Activated CD4-positive, alpha-beta T cell treated with anti-CD3 and anti-CD28 coated beads for 36 hours (primary cell): ENCODE measurements at regions not wholly inside any gene's neighbourhood (a gene's known extent, or its start where the extent isn't known, plus 50 kb on each side); places are given as distances from the start of the nearest gene placed in this dataset.
A peak's percentile ranks its signal among the peaks of the same experiment; 100 is the strongest.
"Not testable (repeated sequence)": the region's sequence is repeated elsewhere in the genome, so short reads cannot be mapped to it uniquely, and the experiment has no call there.

Experiments used
- ATAC-seq: fragments of 200-7000 bp; cut with Tn5 transposase; one replicate; pipeline ENCODE4 v1.10.0; 2021; ENCODE audit warnings: mild to moderate bottlenecking, moderate library complexity
- CTCF ChIA-PET: fragments of 350-600 bp; sonication (Branson Sonifier 250); formaldehyde crosslinking; loops from one replicate; lab custom pipeline; 2021; ENCODE audit warnings: antibody characterized with exemption; lab: Charles Lee
- POLR2A ChIA-PET: fragments of 350-600 bp; sonication (Branson Sonifier 250); formaldehyde crosslinking; loops from one replicate; lab custom pipeline; 2021; ENCODE audit warnings: antibody characterized with exemption, inconsistent platforms; lab: Charles Lee
- DNase-seq: peaks from one replicate; pipeline ENCODE4 v3.0.0-alpha.2; 2020
- H3K27ac Mint-ChIP-seq: one replicate; pipeline ENCODE4 v1.8.0; 2021; ENCODE audit warnings: mixed read lengths
- H3K27me3 Mint-ChIP-seq: one replicate; pipeline ENCODE4 v1.8.0; 2021; ENCODE audit warnings: mixed read lengths
- H3K36me3 Mint-ChIP-seq: one replicate; pipeline ENCODE4 v1.8.0; 2021; ENCODE audit warnings: low read depth, mixed read lengths
- H3K4me1 Mint-ChIP-seq: one replicate; pipeline ENCODE4 v1.8.0; 2021; ENCODE audit warnings: mixed read lengths
- H3K4me3 Mint-ChIP-seq: one replicate; pipeline ENCODE4 v1.8.0; 2021; ENCODE audit warnings: mild to moderate bottlenecking, moderate library complexity, mixed read lengths
- H3K9me3 Mint-ChIP-seq: one replicate; pipeline ENCODE4 v1.8.0; 2021; ENCODE audit warnings: low read depth, mixed read lengths
- intact Hi-C, 2 experiments: fragments of 100-400 bp; cut with DNase I in 1 of 2; cut with micrococcal nuclease in 1 of 2; formaldehyde crosslinking; loops; one replicate each; pipeline versions ENCODE4 v1.14.2 to v1.15.1; 2022 to 2024; cut with DNase I, micrococcal nuclease

DNA sequence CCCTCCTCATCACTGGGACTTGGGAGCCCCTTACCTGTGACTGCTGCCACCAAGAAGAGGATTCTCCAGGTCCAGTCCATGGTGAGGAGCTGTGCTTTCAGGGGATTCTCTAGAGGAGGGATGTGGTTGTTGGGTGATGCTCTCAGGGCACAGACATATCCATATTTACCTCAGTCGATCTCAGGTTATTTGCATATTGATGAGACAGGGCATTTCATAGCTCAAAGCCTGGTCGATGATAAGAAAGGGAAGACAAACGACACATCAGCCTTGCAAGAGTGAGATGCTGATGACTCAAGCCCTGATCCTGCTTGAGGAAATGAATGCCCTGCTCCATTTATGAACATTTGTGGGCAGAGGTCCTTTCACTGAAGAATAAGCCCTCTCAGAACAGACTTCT lies 981.0 kb downstream of the TMEM121 start:
- Mint-ChIP-seq H3K4me1 (peaks cover 69% of the 10 kb centered on the region), H3K4me3 (peak overlapping the region; percentile 24), H3K27me3 (no peaks in the 10 kb centered on the region), H3K27ac (peak overlapping the region; percentile 75), H3K36me3 (no peaks in the 10 kb centered on the region), H3K9me3 (no peaks in the 10 kb centered on the region)
- ChIA-PET POLR2A (interaction anchor here (0.6 to 1.5 kb wide), 4 partner anchors 17 to 302 kb away, joined by 3 to 11 read pairs (median 3); no protein-coding TSS in a partner anchor), CTCF (interaction anchor here (0.6 to 6.2 kb wide), 21 partner anchors 9 to 111 kb away, joined by 3 to 54 read pairs (median 5); no protein-coding TSS in a partner anchor)
- peak; percentile 50 for DNase-seq
- intact Hi-C loops: loop anchor here (2.0 to 5.0 kb wide), 2 partner anchors 33 to 435 kb away; no protein-coding TSS in a partner anchor
- ATAC-seq: peak; percentile 76

DNA sequence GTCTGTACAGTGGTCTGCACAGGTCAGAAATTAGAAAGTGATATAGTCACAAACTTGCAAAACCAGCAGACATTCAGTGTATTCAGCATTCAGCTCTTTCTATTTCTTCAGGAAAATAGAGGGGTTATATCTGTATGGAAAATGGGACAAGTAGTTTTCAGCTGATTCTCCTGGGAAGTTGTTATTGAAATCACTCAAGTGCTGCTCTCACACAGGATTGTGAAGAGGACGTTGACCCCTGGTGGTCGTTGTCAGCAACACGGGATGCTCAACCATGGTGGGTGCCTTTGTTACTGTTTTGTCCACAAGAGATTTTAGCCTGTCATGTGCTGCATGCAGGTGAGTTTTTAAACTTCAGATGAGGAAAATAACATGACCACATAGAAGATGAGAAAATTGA lies 981.8 kb downstream of the TMEM121 start:
- ATAC-seq (no peak), DNase-seq (no peak)
- POLR2A ChIA-PET: no interaction called here
- H3K36me3 Mint-ChIP-seq: no peaks in the 10 kb centered on the region
- H3K4me3 Mint-ChIP-seq: no peak overlapping the region
- intact Hi-C loops: loop anchor here in 1 of 2 experiments (5.0 kb wide), 1 partner anchor 436 kb away; no protein-coding TSS in a partner anchor
- peaks cover 77% of the 10 kb centered on the region for H3K4me1 Mint-ChIP-seq
- H3K27me3 Mint-ChIP-seq: no peaks in the 10 kb centered on the region
- H3K27ac Mint-ChIP-seq: peak overlapping the region; percentile 52
- no peaks in the 10 kb centered on the region for H3K9me3 Mint-ChIP-seq
- CTCF ChIA-PET: interaction anchor here (0.7 to 6.2 kb wide), 21 partner anchors 10 to 134 kb away, joined by 3 to 54 read pairs (median 6); no protein-coding TSS in a partner anchor

DNA sequence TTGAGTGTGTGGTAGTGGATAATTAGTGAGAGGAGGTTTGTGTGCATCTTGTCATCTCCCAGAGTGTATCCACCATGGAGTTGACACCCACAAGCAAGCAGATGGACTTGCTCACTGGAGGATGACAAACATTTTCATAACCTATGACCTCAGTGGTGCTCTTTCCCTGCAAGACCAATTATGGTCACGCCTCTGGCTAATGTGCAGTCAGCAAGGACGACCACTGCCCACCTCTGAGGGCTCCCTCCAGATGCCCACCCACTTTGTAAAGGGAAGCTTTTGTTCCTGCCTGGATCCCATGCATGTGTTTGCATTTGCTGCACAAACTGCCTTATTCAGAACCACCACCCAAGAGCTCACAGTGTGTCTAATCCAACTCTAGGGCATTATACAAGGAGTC lies 982.8 kb downstream of the TMEM121 start:
- no peaks in the 10 kb centered on the region for H3K9me3 Mint-ChIP-seq
- intact Hi-C loops: loop anchor here in 1 of 2 experiments (5.0 kb wide), 1 partner anchor 437 kb away; no protein-coding TSS in a partner anchor
- no peak for DNase-seq

DNA sequence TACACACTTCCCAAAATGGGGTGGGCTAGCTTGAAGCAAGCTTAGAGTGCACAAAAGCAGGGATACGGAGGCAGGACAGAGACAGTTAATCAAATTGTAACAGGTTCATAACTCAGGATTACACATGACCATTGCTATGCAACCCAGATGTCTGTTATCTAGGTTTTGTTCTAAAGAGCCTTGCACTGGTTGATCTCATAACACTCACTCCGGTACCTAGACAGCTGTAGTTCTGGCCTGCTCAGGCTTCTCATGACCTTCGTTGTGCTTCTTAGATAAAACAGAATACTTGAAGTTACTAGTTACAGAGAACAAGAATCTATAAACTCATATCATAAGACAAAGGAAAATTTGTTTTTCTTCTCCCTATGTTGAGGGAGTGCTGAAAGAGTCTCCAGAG lies 983.4 kb downstream of the TMEM121 start:
- ChIA-PET POLR2A (no interaction called here), CTCF (interaction anchor here (0.7 to 6.2 kb wide), 10 partner anchors 9 to 92 kb away, joined by 3 to 46 read pairs (median 8); no protein-coding TSS in a partner anchor)
- intact Hi-C loops: loop anchor here in 1 of 2 experiments (5.0 kb wide), 1 partner anchor 438 kb away; no protein-coding TSS in a partner anchor
- Mint-ChIP-seq H3K4me3 (no peak overlapping the region), H3K9me3 (no peaks in the 10 kb centered on the region), H3K36me3 (no peaks in the 10 kb centered on the region), H3K4me1 (peaks cover 82% of the 10 kb centered on the region), H3K27me3 (no peaks in the 10 kb centered on the region), H3K27ac (no peak overlapping the region)
- DNase-seq: no peak
- no peak for ATAC-seq

More for the DNA sequence above, 982.8 kb downstream of the TMEM121 start:
- ATAC-seq: no peak
- no peaks in the 10 kb centered on the region for H3K36me3 Mint-ChIP-seq
- H3K4me3 Mint-ChIP-seq: no peak overlapping the region
- peaks cover 82% of the 10 kb centered on the region for H3K4me1 Mint-ChIP-seq
- peak overlapping the region; percentile 25 for H3K27ac Mint-ChIP-seq
- no peaks in the 10 kb centered on the region for H3K27me3 Mint-ChIP-seq
- ChIA-PET CTCF (interaction anchor here (0.7 to 6.2 kb wide), 12 partner anchors 9 to 92 kb away, joined by 3 to 46 read pairs (median 8); no protein-coding TSS in a partner anchor), POLR2A (no interaction called here)

DNA sequence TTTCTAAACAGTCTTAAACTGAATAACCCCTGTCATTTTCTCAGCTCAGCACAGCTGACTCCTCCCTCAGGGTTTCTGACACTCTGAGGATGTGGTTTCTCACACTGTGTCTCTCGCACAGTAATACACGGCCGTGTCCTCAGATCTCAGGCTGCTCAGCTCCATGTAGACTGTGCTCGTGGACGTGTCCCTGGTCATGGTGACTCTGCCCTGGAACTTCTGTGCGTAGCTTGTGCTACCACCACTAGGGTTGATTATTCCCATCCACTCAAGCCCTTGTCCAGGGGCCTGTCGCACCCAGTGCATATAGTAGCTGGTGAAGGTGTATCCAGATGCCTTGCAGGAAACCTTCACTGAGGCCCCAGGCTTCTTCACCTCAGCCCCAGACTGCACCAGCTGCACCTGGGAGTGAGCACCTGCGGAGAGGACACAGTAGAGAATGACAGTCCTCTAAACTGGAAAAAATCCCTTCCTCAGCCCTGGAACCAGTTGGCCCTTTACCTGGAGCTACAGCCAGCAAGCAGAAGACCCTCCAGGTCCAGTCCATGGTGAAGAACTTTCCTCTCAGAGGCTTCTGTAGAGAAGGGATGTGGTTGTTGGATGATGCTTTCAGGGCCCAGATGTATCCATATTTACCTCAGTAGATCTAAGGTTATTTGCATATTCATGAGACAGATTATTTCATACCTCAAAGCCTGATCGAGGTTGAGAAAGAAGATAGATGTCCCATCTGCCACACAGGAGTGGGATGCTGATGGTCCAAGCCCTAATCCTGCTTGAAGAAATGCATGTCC lies 984.8 kb downstream of the TMEM121 start:
- POLR2A ChIA-PET: interaction anchor here (0.6 kb wide), 1 partner anchor 283 kb away, joined by 3 read pairs; no protein-coding TSS in a partner anchor
- Mint-ChIP-seq H3K27me3 (no peaks in the 10 kb centered on the region), H3K4me1 (peaks cover 73% of the 10 kb centered on the region), H3K36me3 (no peaks in the 10 kb centered on the region), H3K27ac (peak overlapping the region; percentile 51), H3K9me3 (no peaks in the 10 kb centered on the region), H3K4me3 (peak overlapping the region; percentile 15)
- peak; percentile 69 for DNase-seq
- peak; percentile 53 for ATAC-seq
- intact Hi-C loops: no loop called here
- CTCF ChIA-PET: interaction anchor here (0.6 to 6.2 kb wide), 10 partner anchors 10 to 107 kb away, joined by 3 to 46 read pairs (median 4); no protein-coding TSS in a partner anchor

DNA sequence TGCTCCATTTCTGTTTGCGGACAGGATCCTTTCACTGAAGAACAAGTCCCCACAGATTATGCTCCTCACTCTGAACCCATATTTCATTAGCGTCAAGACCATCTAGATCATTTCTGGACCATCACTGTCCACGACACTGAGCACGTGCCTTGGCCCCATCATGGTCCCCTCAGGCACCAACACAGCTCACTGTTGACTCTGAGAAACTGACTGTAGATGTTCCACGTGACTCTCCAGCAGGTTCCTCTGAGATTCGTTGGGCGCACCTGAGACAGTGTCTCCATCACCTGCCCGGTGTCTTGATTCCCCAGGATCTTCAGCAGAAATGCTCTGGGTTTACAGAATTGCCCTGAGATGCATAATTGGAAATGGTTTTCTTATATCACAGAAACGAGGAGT lies 985.4 kb downstream of the TMEM121 start:
- Mint-ChIP-seq H3K9me3 (no peaks in the 10 kb centered on the region), H3K27me3 (no peaks in the 10 kb centered on the region), H3K27ac (peak overlapping the region; percentile 51), H3K4me1 (peaks cover 67% of the 10 kb centered on the region), H3K36me3 (no peaks in the 10 kb centered on the region), H3K4me3 (no peak overlapping the region)
- intact Hi-C loops: no loop called here
- ChIA-PET POLR2A (no interaction called here), CTCF (interaction anchor here (1.2 to 6.2 kb wide), 4 partner anchors 14 to 100 kb away, joined by 3 to 46 read pairs (median 4); no protein-coding TSS in a partner anchor)
- DNase-seq: no peak
- ATAC-seq: no peak

DNA sequence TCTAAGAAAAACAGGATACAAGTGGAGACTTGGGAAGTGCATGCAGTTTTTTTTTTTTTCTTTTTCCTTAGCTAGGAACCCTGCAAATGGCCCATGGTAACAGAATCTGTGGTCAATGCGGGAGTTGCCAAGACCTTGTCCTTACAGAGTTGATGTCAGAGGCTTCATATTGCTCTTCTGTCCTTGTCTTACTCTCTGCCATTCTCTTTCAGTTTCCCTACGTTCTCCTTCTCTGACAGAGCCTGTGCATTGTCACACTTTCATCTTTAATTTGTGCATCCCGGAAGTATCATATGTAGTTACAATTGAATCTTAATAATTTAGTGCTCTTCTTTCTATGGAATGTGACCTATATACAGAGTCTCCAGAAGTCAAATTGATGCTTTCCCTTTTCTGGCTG lies 986.9 kb downstream of the TMEM121 start:
- H3K27ac Mint-ChIP-seq: peak overlapping the region; percentile 2
- no peaks in the 10 kb centered on the region for H3K9me3 Mint-ChIP-seq
- ChIA-PET POLR2A (no interaction called here), CTCF (interaction anchor here (0.6 to 2.0 kb wide), 3 partner anchors 23 to 95 kb away, joined by 3 to 10 read pairs (median 4); no protein-coding TSS in a partner anchor)
- H3K4me3 Mint-ChIP-seq: no peak overlapping the region
- DNase-seq: no peak
- peak; percentile 24 for ATAC-seq
- no peaks in the 10 kb centered on the region for H3K27me3 Mint-ChIP-seq
- H3K4me1 Mint-ChIP-seq: peaks cover 60% of the 10 kb centered on the region
- intact Hi-C loops: no loop called here
- no peaks in the 10 kb centered on the region for H3K36me3 Mint-ChIP-seq

DNA sequence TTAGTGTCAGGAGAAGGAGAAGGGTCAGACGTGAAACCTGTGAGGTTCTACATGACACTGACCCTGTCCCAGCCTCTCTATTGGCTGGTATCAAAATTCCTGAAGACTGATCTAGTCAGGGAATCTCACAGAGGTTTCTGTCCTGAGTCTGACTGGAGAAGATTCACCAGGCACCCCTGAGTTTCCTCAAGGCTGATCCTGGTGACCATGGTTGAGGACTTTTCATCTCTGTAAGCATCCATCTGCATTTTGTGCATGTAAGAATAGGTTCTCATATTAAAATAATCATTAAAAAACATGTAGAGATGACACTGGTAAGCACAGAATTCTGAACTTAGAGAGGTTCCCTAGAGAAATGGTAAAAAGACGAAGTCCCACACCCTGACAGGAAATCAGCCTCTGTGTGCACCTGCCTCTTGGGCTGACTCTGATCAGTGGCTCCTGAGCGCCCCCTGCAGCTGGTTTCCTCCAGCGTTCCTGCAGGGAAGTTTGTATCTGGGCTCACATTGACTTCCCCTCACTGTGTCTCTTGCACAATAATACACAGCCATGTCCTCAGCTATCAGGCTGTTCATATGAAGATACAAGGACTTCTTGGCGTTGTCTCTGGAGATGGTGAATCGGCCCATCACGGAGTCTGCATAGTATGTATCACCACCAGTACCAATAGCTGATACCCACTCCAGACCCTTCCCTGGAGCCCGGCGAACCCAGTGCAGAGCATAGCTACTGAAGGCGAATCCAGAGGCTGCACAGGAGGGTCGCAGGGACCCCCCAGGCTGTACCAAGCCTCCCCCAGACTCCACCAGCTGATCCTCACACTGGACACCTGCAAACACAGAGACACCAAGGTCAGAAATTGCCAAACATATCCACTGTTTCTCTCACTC lies 991.9 kb downstream of the TMEM121 start:
- H3K27me3 Mint-ChIP-seq: no peaks in the 10 kb centered on the region
- H3K9me3 Mint-ChIP-seq: no peaks in the 10 kb centered on the region
- no peak overlapping the region for H3K4me3 Mint-ChIP-seq

DNA sequence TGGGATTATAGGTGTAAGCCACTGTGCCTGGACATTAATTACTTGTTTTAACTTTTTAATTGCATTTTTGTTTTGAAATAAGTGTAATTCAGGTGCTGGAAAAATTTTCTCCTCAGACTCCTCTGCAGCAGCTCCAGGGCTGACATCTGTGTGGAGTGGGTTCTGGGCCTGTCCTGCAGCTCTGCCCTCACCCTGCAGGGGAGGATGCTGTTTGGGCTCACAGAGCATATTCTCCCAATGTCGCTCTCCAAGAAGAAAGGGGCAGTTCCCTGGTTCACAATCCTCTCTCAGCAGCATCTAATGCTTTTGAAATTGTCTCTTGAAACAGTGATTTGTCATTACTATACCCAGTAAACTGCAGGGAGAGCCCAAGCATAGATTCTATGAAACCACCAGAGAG lies 995.7 kb downstream of the TMEM121 start:
- H3K4me1 Mint-ChIP-seq, H3K27me3 Mint-ChIP-seq, H3K27ac Mint-ChIP-seq, H3K9me3 Mint-ChIP-seq, H3K4me3 Mint-ChIP-seq, H3K36me3 Mint-ChIP-seq, POLR2A ChIA-PET, intact Hi-C loops: not testable (repeated sequence)
- CTCF ChIA-PET: interaction anchor here (0.9 to 2.5 kb wide), 10 partner anchors 11 to 111 kb away, joined by 3 to 10 read pairs (median 3); no protein-coding TSS in a partner anchor
- ATAC-seq: peak; percentile 39
- DNase-seq: peak; percentile 40

More for the DNA sequence above, 991.9 kb downstream of the TMEM121 start:
- Mint-ChIP-seq H3K27ac (no peak overlapping the region), H3K36me3 (no peaks in the 10 kb centered on the region), H3K4me1 (peaks cover 13% of the 10 kb centered on the region)
- ATAC-seq (peak; percentile 84), DNase-seq (peak; percentile 92)
- intact Hi-C loops: loop anchor here (1.0 to 2.0 kb wide), 3 partner anchors 57 to 82 kb away; no protein-coding TSS in a partner anchor
- POLR2A ChIA-PET: no interaction called here
- CTCF ChIA-PET: interaction anchor here (0.5 to 5.0 kb wide), 29 partner anchors 9 to 1508 kb away, joined by 3 to 61 read pairs (median 5); no protein-coding TSS in a partner anchor

DNA sequence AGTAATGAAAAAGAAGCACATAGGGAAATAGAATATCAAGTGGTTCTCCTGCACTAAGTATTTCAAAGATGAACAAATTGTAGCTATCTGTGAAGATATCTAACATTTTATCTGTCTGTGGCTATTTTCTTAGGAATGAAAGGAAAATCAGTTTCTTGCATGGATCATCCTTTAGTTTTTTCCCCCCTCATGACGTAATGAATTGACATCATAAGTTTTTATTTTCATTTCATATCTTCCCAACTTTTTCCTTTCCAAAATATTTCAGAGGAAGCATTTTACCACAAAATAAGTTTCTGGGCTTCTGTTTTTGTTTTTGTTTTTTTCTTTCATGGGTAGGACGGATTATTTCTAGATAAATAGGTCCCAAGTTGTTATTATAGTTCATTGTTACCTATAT lies 996.6 kb downstream of the TMEM121 start:
- no peaks in the 10 kb centered on the region for H3K9me3 Mint-ChIP-seq
- POLR2A ChIA-PET: no interaction called here
- ATAC-seq (no peak), DNase-seq (no peak)
- peaks cover 3% of the 10 kb centered on the region for H3K4me1 Mint-ChIP-seq
- no peak overlapping the region for H3K4me3 Mint-ChIP-seq
- H3K36me3 Mint-ChIP-seq: no peaks in the 10 kb centered on the region
- H3K27me3 Mint-ChIP-seq: peaks cover 4% of the 10 kb centered on the region
- H3K27ac Mint-ChIP-seq: no peak overlapping the region
- CTCF ChIA-PET: interaction anchor here (0.6 to 2.5 kb wide), 13 partner anchors 10 to 112 kb away, joined by 3 to 10 read pairs (median 3); no protein-coding TSS in a partner anchor
- intact Hi-C loops: no loop called here
